TTC549 (cell line): ENCODE measurements at regions not wholly inside any gene's neighbourhood (a gene's known extent, or its start where the extent isn't known, plus 50 kb on each side); places are given as distances from the start of the nearest gene placed in this dataset.
"Not testable (repeated sequence)": the region's sequence is repeated elsewhere in the genome, so short reads cannot be mapped to it uniquely, and the experiment has no call there.

Experiments used
- FAIRE-seq: peaks from 2 replicates; lab custom pipeline; 2012; peaks lifted over from hg19 to GRCh38; lab: Jason Lieb, UNC

- no peak for FAIRE-seq
Observed at GRCh38 chr16:52386694-52387093, 160.2 kb downstream of the TOX3 start.

- FAIRE-seq: no peak
Observed at GRCh38 chr16:52384378-52384777, 162.6 kb downstream of the TOX3 start.

GRCh38 chr16:52383640-52384292 is 163.2 kb downstream of the TOX3 start:
- no peak for FAIRE-seq

- FAIRE-seq: no peak
Observed at GRCh38 chr16:52383119-52383518, 163.8 kb downstream of the TOX3 start.

- no peak for FAIRE-seq
Observed at GRCh38 chr16:52379551-52379950, 167.4 kb downstream of the TOX3 start.

- no peak for FAIRE-seq
Observed at GRCh38 chr16:52376676-52377280, 170.2 kb downstream of the TOX3 start.

- no peak for FAIRE-seq
Observed at GRCh38 chr16:52372313-52372712, 174.6 kb downstream of the TOX3 start.

- no peak for FAIRE-seq
Observed at GRCh38 chr16:52368859-52369258, 178.1 kb downstream of the TOX3 start.

GRCh38 chr16:52367821-52368220 is 179.1 kb downstream of the TOX3 start:
- FAIRE-seq: no peak

- FAIRE-seq: no peak
Observed at GRCh38 chr16:52366983-52367382, 180.0 kb downstream of the TOX3 start.

- no peak for FAIRE-seq
Observed at GRCh38 chr16:52364500-52364899, 182.4 kb downstream of the TOX3 start.

- no peak for FAIRE-seq
Observed at GRCh38 chr16:52363082-52363481, 183.9 kb downstream of the TOX3 start.

GRCh38 chr16:52357711-52358110 is 189.2 kb downstream of the TOX3 start:
- no peak for FAIRE-seq

- FAIRE-seq: no peak
Observed at GRCh38 chr16:52353249-52353648, 193.7 kb downstream of the TOX3 start.

GRCh38 chr16:52351451-52351850 is 195.5 kb downstream of the TOX3 start:
- FAIRE-seq: no peak

GRCh38 chr16:52350031-52350642 is 196.8 kb downstream of the TOX3 start:
- no peak for FAIRE-seq

- FAIRE-seq: no peak
Observed at GRCh38 chr16:52346709-52347108, 200.2 kb downstream of the TOX3 start.

GRCh38 chr16:52333673-52334072 is 213.3 kb downstream of the TOX3 start:
- FAIRE-seq: not testable (repeated sequence)

GRCh38 chr16:52320930-52321439 is 226.0 kb downstream of the TOX3 start:
- FAIRE-seq: no peak

GRCh38 chr16:52318302-52319009 is 228.5 kb downstream of the TOX3 start:
- FAIRE-seq: no peak

GRCh38 chr16:52316241-52316640 is 230.7 kb downstream of the TOX3 start:
- FAIRE-seq: no peak

- FAIRE-seq: no peak
Observed at GRCh38 chr16:52312716-52313115, 234.2 kb downstream of the TOX3 start.
